ENCODE measurements at regions not wholly inside any gene's neighbourhood (a gene's known extent, or its start where the extent isn't known, plus 50 kb on each side); places are given as distances from the start of the nearest gene placed in this dataset.
"Not testable (repeated sequence)": the region's sequence is repeated elsewhere in the genome, so short reads cannot be mapped to it uniquely, and the experiment has no call there.

- no peak for DNase-seq (ENCODE audit: low read depth, low spot score)
These were observed 98.1 kb upstream of the TAF11L2 start for GRCh38 chr5:17399931-17400330.

- DNase-seq (ENCODE audit: low read depth, low spot score), result no peak
These were observed 97.1 kb upstream of the TAF11L2 start for GRCh38 chr5:17400724-17401469.

GRCh38 chr5:17401470-17402288, 96.4 kb upstream of the TAF11L2 start:
- DNase-seq (ENCODE audit: low read depth, low spot score), result no peak

DNA sequence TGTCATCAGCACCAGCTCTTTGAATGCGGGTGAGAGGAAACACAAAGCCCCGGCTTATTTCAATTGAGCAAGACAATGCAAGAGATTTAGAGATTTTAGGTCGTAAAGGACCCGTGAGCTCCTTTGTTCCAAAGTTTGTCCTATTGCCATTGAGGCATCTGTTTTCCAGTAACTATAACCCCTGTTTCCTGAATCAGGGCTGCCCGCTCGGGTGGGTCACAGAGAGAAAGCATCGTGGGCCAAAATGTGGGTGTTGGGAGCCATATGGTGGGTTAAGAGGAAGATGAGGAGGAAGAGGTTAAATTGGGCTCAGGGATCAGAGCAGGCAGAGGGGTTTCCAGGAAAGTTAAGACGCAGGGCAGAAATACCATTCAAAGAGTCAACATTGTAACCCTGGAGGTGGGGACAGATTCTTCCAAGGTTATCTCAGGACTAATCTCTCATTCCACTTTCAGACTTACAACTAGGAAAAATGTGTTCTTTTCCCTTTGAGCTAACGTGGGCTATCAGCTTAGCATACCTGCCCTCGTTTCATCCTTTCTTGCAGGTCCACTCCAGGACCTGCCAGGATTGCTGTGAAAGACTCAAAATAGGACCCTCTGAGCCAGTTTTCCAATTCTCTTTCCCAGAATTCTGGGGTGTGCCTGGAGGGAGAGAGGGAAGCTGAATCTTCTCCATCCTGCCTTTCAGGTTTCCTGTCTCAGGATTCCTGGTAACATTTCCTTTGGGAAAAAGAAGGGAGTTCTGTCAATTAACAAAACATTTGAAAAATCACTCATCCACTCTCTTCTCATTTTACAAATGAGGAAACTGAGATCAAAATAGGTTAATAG, 95.5 kb upstream of the TAF11L2 start:
- no peak for DNase-seq (ENCODE audit: low read depth, low spot score)

DNA sequence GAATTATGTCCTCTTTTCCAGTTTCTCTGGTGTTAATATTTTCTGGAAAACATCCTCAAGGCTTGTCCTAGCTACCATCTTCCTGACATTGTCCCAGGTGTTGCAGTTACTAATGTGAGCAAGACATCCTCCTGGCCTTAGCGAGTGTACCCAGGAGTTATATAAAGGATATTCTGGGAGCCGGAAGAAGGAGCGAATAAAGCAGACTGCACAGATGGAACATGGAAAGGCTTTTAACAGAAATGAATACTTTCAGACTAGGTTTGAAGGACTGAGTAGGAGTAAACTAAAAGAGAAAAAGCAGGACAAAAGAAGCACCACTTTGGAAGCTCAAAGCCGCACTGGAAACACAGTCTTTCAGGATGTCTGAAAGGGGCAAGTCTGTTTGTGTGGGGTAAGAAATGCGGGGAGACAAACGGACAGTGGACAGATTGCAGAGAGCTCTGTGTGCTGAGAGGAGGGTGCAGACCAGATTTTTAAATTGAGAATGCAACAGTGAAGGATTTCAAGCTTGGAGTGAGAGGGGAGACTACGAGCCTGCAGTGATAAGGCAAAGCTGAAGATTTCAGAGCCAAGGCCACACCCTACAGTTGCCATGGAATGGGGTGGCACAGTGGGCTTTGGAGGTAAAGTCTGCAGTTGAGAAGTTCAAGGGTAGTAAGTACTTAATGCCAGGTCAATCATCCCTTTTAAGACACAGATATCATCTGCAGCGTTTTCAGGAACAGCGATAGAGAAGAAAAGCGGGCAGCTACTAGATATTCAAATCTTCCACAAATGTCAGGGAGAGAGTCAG, 94.1 kb upstream of the TAF11L2 start:
- DNase-seq (ENCODE audit: low read depth, low spot score), result no peak

- DNase-seq (ENCODE audit: low read depth, low spot score), result no peak
These were observed 92.1 kb upstream of the TAF11L2 start for GRCh38 chr5:17405976-17406375.

- no peak for DNase-seq (ENCODE audit: low read depth, low spot score)
These were observed 91.6 kb upstream of the TAF11L2 start for GRCh38 chr5:17406423-17406838.

DNA sequence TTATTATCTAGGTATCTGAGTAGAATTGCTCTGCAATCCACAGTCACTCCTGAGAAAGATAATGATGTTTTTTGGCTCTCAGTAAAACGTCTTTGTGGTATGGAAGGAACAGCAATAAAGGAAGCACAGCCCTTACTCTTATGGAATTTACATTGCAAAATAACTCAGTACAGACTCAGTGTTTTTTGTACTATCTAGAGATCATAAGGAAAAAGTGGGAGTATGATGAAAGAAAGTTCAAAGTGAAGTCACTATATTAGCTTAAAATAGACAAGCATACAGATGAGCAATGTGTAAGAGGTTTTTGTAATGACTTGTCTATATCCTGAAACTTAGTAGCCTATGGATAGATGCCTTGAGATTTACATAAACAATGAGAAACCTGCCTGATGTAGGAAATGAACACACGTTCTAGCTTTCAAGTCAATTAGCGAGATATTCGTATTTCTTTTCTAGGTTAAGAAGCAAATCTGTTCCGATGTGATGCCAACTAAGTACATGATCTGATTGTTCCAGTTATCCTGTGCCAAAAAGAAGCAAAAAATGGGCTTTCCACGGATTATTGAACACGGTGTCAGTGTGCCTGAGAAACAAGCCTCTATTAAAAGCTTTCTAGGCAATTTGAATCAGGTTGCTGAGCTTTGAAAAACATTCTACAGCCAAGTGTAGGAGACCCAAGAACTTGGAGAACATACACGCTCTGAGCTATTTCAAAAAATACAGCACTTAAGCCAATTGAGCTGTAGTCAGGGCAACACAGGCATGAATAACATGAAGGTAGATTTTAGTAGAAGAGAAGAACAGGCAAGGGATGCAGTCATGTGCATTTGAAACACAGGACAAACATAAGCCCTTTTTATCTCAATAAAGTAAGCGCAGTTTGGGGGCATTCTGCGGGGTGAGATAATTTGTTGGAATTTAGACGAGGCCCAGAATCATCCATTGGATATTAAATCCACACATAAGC, 86.3 kb upstream of the TAF11L2 start:
- no peak for DNase-seq (ENCODE audit: low read depth, low spot score)

DNA sequence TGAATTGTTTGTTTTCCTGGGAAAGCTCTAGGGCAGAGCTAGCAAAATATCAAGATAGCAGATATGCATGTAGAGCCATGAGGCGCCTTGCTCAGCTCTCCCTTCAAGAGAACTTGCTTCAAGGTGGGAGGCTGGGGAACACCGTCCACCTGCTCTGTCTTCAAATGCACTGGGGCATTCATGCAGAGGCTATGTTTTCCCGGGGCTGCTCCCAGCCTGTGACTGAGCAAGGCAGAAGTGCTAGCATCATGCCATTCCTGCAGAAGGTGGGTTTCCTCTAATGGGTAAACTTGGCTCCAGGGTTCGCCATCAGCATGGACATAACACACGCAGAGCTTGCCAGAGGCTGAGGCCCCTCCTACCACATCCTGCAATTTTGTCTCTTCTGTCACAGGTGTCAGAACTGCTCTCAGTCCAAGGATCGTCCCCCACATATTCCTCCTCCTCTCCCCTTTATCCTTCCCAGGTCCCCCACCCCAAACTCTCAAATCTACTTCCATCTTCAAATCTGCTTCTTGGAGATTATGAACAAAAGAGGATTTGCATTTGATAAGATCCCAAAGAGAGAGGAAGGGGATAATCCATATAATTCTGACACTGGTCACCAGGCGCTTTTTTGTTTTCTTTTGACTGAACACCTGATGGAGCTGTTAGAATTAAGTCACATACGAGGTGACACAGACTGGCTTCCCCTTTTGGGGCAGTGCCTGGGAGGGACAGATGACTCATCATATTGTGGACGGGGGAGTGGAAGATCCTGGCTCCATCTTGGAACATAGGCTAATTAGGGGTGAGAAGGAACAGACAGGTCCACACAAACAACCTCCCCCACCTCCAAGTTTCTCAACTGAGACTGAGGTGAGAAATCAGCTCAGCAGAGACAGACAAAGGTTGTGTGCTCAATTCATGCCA, 85.0 kb upstream of the TAF11L2 start:
- no peak for DNase-seq (ENCODE audit: low read depth, low spot score)

GRCh38 chr5:17413691-17414090, 84.3 kb upstream of the TAF11L2 start:
- no peak for DNase-seq (ENCODE audit: low read depth, low spot score)

- peak; percentile 49 for DNase-seq (ENCODE audit: low read depth, low spot score)
These were observed 82.7 kb upstream of the TAF11L2 start for GRCh38 chr5:17415321-17415758.

- DNase-seq (ENCODE audit: low read depth, low spot score), result not testable (repeated sequence)
These were observed 81.7 kb upstream of the TAF11L2 start for GRCh38 chr5:17416374-17416773.

- DNase-seq (ENCODE audit: low read depth, low spot score), result no peak
These were observed 73.4 kb upstream of the TAF11L2 start for GRCh38 chr5:17424674-17425073.

DNA sequence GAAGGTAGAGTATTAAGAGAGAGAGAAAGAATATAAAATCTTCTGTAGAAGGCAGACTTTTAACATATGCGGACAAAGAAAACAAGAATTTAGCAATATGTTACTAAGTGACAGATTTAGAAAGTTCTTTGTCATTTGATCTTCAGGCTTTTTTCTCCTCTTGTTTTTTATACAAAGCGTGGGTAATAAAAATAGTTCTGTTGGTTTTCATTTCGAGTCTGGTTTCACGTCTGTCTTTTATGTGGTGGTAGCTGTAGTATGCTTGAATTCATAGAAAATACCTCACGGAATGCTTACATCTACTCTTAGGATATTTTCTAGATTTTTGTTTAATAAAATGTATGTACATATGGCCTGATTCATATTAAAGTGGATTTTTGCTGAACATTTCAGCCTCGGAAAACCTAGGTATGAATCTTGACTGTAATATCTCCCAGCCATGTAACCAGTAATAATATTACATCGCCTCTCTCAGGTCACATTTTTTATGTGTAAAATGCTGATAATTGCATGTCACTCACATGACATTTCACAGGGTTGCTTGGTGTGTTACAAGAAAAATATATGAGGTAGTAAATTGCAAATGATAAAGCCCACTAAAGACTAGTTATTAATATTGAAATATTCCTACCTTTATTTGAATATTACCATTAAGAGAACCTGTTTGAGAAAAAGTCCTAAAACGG, 72.5 kb upstream of the TAF11L2 start:
- no peak for DNase-seq (ENCODE audit: low read depth, low spot score)

GRCh38 chr5:17426104-17426749, 71.8 kb upstream of the TAF11L2 start:
- DNase-seq (ENCODE audit: low read depth, low spot score), result no peak

- DNase-seq (ENCODE audit: low read depth, low spot score), result no peak
These were observed 69.7 kb upstream of the TAF11L2 start for GRCh38 chr5:17428176-17428800.

DNA sequence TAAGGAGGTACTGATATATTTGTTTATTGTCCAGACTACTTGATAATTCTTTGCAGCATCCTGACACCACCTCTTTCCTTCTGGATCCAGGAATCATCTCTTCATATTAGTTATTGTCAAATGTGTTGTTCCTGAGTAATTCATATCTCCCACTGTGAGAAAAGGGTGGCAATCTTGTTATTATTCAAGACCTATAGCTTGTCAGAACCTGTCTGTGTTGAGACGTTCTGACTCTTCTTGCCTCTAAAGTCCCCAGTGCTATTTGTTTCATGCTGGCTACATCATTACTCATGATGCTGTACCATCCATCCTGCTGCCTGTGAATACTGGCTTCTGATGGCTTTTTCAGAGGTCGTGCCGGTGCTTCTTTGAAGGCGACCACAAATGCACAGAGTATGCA, 68.7 kb upstream of the TAF11L2 start:
- no peak for DNase-seq (ENCODE audit: low read depth, low spot score)
